ENCODE measurements at regions not wholly inside any gene's neighbourhood (a gene's known extent, or its start where the extent isn't known, plus 50 kb on each side); places are given as distances from the start of the nearest gene placed in this dataset.

DNA sequence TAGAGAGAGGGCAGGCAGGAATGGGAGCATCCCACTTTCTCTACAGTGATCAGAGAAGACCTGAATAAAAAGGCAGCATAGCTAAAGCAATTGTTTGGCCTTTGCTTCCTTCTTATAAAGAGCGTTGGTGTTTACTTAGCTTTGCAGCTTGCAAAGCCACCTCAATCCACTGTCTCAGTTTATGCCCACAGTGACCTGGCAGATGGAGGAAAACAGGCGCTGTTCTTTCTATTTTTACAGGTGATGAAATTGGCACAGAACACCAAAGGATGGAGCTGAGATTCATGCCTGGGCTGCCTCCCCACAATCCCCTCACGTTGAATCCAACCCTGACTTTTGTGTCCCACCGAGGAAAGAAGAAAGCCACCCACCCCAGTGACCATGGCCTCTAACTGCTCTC is 130.5 kb downstream of the TTLL2 start:
- Mint-ChIP-seq H3K4me1 (ENCODE audit: low read depth in 2 of 2) (no peaks in the 10 kb centered on the region), H3K4me3 (no peak overlapping the region), H3K27me3 (peaks cover under 1 to 4% of the 10 kb centered on the region in 2 donors), H3K36me3 (no peaks in the 10 kb centered on the region), H3K9me3 (no peaks in the 10 kb centered on the region), H3K27ac (no peak overlapping the region)
- ATAC-seq (no peak), DNase-seq (ENCODE audit: low spot score) (no peak)

DNA sequence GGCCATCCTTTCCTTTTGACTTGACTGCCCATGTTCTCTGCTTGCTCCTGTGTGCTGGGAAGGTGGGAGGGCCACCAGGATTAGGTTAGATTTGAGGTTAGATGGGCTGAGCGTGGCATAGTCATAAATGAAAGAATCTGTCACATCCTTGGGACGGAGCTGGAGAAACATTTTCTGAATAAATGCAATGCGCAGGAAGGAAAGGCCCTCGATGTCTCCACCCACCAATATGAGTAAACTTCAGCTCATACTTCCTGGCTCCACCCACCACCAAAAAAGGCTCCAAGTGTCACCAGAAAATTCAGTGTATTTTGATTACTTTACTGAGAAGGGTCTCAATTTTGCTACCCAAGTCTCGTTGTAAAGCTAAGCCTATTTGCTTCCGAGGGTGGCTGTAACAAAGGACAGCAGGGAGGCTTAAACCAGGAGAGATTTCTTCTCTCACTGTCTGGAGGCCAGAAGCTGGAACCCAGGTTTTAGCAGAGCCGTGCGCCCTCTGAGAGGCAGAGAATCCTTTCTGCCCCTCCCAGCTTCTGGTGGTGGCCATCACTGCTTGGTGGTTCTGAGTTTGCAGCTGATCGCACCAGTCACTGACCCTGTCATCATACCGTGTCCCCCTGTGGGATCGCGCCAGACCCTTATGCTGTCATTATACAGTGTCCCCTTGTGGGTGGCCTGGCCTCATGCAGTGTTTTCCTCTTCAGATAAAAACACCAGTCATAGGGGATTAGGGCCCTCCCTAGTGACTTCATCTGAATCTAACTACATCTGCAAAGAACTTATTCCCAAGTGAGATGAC is 137.8 kb downstream of the TTLL2 start:
- H3K36me3 Mint-ChIP-seq, result no peaks in the 10 kb centered on the region
- H3K27me3 Mint-ChIP-seq, result peaks cover 14 to 18% of the 10 kb centered on the region in 2 donors
- no peak for DNase-seq (ENCODE audit: low spot score)
- H3K4me1 Mint-ChIP-seq (ENCODE audit: low read depth in 2 of 2), result no peaks in the 10 kb centered on the region
- no peaks in the 10 kb centered on the region for H3K9me3 Mint-ChIP-seq
- H3K4me3 Mint-ChIP-seq, result no peak overlapping the region
- peak in 1 of 2 donors; percentile 50 for ATAC-seq
- H3K27ac Mint-ChIP-seq, result no peak overlapping the region

DNA sequence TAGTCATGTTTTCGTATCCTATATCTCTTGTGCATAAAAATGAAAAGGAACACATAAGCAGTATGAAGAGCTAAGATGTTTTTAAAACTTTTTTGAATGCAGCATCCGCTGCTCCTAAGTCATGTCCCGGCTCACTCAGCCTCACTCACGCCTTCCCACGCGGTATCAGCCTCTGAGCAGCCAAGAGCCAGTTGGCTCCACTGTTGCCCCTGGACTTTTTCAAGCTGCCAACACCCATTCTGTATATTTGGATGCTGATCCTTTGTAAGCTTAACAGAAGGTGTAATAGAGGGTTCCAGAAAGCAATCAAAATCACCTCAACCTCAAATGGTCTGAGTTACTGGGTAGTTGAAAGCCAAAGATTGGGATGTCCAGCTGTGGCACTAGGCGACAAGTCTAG is 139.3 kb downstream of the TTLL2 start:
- H3K9me3 Mint-ChIP-seq, result no peaks in the 10 kb centered on the region
- no peak overlapping the region for H3K4me3 Mint-ChIP-seq
- H3K27ac Mint-ChIP-seq, result no peak overlapping the region
- H3K4me1 Mint-ChIP-seq (ENCODE audit: low read depth in 2 of 2), result peaks cover 0 to 2% of the 10 kb centered on the region in 2 donors
- no peak for DNase-seq (ENCODE audit: low spot score)
- ATAC-seq, result no peak
- H3K36me3 Mint-ChIP-seq, result no peaks in the 10 kb centered on the region
- peaks cover 14 to 18% of the 10 kb centered on the region in 2 donors for H3K27me3 Mint-ChIP-seq

DNA sequence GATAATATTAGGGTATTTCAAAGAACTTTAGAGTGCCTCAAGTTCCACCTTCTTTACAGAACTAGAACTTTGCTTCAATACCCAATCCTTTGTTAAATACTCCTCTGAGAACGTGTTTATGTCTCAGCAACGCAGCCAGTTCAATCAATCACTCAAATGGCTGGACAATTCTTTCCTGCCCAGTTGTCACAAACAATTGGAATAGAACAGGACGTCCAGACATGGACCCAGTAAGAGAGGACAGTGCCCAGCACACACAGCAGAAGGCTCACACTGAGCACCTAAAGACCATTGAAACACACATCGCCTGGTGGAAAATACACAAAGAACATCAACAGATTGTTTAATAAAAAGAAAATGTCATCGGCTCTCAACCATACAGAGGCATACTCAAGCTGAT is 140.6 kb downstream of the TTLL2 start:
- Mint-ChIP-seq H3K4me3 (no peak overlapping the region), H3K27me3 (peaks cover 12 to 13% of the 10 kb centered on the region in 2 donors), H3K27ac (no peak overlapping the region), H3K9me3 (no peaks in the 10 kb centered on the region), H3K4me1 (ENCODE audit: low read depth in 2 of 2) (peaks cover 0 to 4% of the 10 kb centered on the region in 2 donors), H3K36me3 (no peaks in the 10 kb centered on the region)
- DNase-seq (ENCODE audit: low spot score) (no peak), ATAC-seq (no peak)

DNA sequence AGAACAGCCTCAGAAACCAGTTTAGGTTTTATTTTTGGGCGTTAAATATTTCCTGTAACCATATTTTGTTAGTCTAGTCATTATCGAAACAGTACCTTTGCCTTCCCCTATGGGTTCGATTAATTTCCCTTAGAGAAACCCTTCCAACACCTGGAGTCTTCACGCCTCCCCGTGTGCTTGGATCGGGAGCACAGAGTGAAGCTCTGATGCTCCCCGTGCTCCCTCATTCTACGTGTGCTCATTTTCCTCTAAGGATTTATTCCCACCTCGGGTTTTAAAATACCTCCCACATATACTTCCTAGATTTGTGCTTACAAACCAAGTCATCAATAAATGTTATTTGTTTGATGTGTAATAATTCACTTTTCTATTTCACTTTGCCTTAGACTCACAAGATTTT is 142.4 kb downstream of the TTLL2 start:
- Mint-ChIP-seq H3K4me3 (no peak overlapping the region), H3K36me3 (no peaks in the 10 kb centered on the region), H3K4me1 (ENCODE audit: low read depth in 2 of 2) (peaks cover 0 to 4% of the 10 kb centered on the region in 2 donors), H3K9me3 (no peaks in the 10 kb centered on the region), H3K27me3 (peaks cover 5 to 9% of the 10 kb centered on the region in 2 donors), H3K27ac (no peak overlapping the region)
- DNase-seq (ENCODE audit: low spot score) (no peak), ATAC-seq (no peak)

DNA sequence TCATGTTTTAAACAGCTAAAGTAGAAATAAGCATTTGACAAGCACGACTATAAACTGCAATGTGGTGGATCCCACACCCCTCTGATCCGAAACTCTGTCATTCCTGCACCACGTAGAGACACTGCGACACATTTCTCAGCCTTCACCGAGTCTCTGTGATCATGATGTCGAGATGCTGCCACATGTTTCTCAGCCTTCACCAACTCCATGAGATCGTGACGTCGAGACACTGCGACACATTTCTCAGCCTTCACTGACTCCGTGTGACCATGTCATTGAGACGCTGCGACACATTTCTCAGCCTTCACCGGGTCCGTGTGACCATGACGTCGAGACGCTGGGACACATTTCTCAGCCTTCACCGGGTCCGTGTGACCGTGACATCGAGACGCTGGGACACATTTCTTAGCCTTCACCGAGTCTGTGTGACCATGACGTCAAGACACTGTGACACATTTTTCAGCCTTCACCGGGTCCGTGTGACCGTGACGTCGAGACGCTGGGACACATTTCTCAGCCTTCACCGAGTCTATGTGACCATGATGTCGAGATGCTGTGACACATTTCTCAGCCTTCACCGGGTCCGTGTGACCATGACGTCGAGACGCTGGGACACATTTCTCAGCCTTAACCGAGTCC is 143.0 kb downstream of the TTLL2 start:
- no peak overlapping the region for H3K4me3 Mint-ChIP-seq
- DNase-seq (ENCODE audit: low spot score), result no peak
- peaks cover 0 to 4% of the 10 kb centered on the region in 2 donors for H3K4me1 Mint-ChIP-seq (ENCODE audit: low read depth in 2 of 2)
- no peak overlapping the region for H3K27ac Mint-ChIP-seq
- H3K27me3 Mint-ChIP-seq, result peaks cover 5 to 9% of the 10 kb centered on the region in 2 donors
- ATAC-seq, result no peak
- H3K9me3 Mint-ChIP-seq, result no peaks in the 10 kb centered on the region
- no peaks in the 10 kb centered on the region for H3K36me3 Mint-ChIP-seq

DNA sequence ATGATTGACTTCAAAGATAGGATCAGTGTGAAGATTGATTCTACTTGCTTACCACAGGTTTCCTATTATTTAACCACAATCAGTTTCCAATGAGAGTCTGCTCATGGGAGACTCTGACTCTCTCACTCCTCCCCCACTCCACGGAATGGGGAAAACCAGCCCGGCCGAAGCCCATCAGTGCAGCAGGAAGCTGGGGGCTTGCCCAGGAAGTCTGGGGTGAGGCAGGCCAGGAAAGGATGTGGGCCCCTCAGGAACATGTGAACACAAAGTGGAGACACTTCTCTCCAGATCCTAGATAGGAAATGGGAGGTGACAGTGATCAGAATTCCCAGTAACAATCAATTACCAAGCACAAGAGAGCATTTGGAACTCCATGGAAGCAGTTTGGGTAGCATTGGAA is 144.2 kb downstream of the TTLL2 start:
- Mint-ChIP-seq H3K27ac (no peak overlapping the region), H3K9me3 (no peaks in the 10 kb centered on the region), H3K36me3 (no peaks in the 10 kb centered on the region), H3K4me3 (no peak overlapping the region), H3K27me3 (peaks cover 4 to 9% of the 10 kb centered on the region in 2 donors), H3K4me1 (ENCODE audit: low read depth in 2 of 2) (peaks cover 0 to 4% of the 10 kb centered on the region in 2 donors)
- ATAC-seq (no peak), DNase-seq (ENCODE audit: low spot score) (no peak)

DNA sequence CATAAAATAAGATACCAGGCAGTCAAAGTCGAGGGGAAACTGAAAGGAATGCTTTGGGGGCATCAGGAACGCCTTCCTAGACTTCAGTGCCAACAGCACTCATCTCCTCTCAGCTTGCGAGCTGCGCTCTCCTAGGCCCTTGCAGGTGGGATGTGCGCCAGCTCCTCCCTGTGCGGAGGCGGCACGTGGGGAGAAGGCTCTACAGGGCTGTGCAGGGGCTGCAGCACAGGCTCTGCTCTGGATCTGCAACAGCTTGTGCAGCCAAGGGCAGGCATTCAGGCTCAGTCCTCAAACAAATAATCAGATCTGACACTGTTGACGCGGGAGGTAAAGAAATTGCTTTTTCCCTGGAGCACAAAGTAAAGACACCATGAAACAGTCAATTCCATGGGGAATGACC is 144.8 kb downstream of the TTLL2 start:
- Mint-ChIP-seq H3K27me3 (peaks cover 0 to 5% of the 10 kb centered on the region in 2 donors), H3K9me3 (no peaks in the 10 kb centered on the region), H3K36me3 (no peaks in the 10 kb centered on the region)

DNA sequence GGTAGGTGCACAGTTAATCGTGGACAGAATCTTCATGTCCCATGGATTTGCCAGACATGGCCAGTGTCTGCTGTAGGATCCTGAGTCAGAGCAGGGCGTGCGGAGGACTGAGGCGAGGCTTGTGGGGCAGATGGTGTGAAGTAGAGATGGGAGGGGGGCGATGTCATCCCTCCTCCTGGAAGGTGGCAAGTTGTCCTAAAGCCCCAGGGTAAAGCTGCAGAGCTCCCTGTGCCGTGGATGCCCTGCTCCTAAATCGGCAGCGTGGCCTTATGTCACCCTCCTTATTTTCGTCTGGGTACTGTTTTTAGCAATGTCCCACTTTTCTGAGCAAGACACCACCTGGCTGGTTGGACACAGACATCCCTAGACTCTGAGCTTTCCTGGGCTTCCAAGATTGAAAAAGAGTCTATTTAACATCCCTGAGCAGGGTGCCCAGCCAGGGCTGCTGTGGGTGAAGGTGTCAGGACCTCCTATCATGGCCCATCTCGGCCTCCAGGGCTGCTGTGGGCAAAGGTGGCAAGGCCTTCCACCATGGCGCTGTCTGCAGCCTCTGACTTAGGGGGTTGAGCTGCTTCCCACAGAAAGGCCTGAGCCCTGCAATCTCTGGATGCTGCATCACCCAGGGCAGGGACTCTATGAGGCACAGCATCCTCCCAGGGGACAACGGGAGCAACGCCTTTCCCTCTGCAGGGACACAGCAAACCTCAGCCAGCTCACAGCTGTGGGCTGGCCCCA is 145.4 kb downstream of the TTLL2 start:
- H3K27ac Mint-ChIP-seq, result no peak overlapping the region
- no peaks in the 10 kb centered on the region for H3K9me3 Mint-ChIP-seq
- H3K4me3 Mint-ChIP-seq, result no peak overlapping the region
- ATAC-seq, result peak; percentile 21 to 22
- no peaks in the 10 kb centered on the region for H3K36me3 Mint-ChIP-seq
- H3K27me3 Mint-ChIP-seq, result peaks cover 0 to 5% of the 10 kb centered on the region in 2 donors
- no peak for DNase-seq (ENCODE audit: low spot score)
- H3K4me1 Mint-ChIP-seq (ENCODE audit: low read depth in 2 of 2), result peaks cover 0 to 4% of the 10 kb centered on the region in 2 donors

More for the DNA sequence above, 144.8 kb downstream of the TTLL2 start:
- no peak overlapping the region for H3K27ac Mint-ChIP-seq
- H3K4me1 Mint-ChIP-seq (ENCODE audit: low read depth in 2 of 2), result peaks cover 0 to 4% of the 10 kb centered on the region in 2 donors
- no peak for ATAC-seq
- no peak overlapping the region for H3K4me3 Mint-ChIP-seq
- DNase-seq (ENCODE audit: low spot score), result no peak

DNA sequence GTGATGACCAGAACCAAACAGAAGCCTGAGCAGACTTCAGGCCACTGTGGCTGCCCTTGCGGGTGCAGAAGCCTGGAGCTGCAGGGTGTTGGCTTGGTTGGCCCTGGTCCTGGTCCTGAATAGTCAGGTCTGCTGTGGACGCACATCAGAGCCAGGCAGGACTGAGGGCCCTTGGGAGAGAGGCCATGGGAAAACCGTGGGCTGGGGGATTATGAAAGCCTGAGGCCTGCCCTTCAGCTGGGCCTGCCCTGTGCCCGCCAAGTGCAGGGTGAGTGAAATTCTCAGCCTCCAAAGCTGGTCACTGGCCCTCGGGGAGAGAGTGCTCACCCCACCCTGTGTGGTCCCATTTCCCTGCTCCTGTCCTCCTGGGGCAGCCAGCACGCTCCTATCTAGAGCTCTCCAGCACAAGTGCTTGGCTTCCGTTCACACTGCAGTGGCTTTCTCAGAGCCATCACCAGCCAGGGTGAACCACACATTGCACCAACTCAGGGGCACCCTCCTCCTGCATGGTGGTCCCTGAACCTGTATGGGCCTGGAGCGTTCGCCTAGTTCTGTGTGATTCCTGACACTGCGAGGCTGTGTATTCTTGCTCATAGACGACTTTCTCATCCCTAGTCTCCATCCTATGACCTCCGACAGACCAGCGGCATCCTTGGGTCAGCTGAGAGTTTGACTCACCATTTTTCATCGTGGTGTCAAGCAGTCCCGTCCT is 146.1 kb downstream of the TTLL2 start:
- Mint-ChIP-seq H3K27me3 (peaks cover 0 to 5% of the 10 kb centered on the region in 2 donors), H3K4me3 (no peak overlapping the region), H3K27ac (no peak overlapping the region), H3K4me1 (ENCODE audit: low read depth in 2 of 2) (peaks cover 0 to 4% of the 10 kb centered on the region in 2 donors), H3K36me3 (no peaks in the 10 kb centered on the region), H3K9me3 (no peaks in the 10 kb centered on the region)
- no peak for DNase-seq (ENCODE audit: low spot score)
- peak; percentile 14 to 25 for ATAC-seq

DNA sequence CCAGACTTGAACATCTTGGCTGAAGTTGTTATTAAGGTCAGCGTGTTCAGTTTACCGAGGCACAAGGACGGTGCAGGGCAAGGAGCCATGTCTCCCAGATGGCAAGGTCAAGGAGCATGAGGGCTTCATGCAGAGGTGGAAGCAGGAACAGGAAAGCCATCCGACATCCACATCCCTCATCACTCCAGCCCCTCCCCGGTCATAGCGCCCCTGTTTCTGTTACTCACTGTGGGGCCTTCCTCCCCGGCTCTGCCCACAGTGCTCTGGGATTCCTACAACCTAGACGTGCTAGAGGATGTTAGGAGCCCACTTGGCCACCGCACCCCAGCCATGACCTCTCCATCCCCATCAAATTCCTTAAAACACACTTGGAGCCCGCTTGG is 146.7 kb downstream of the TTLL2 start:
- no peak overlapping the region for H3K4me3 Mint-ChIP-seq
- H3K36me3 Mint-ChIP-seq, result no peaks in the 10 kb centered on the region
- H3K9me3 Mint-ChIP-seq, result no peaks in the 10 kb centered on the region
- no peak overlapping the region for H3K27ac Mint-ChIP-seq
- ATAC-seq, result no peak
- DNase-seq (ENCODE audit: low spot score), result no peak
- peaks cover 0 to 4% of the 10 kb centered on the region in 2 donors for H3K4me1 Mint-ChIP-seq (ENCODE audit: low read depth in 2 of 2)
- H3K27me3 Mint-ChIP-seq, result peaks cover 0 to 7% of the 10 kb centered on the region in 2 donors

DNA sequence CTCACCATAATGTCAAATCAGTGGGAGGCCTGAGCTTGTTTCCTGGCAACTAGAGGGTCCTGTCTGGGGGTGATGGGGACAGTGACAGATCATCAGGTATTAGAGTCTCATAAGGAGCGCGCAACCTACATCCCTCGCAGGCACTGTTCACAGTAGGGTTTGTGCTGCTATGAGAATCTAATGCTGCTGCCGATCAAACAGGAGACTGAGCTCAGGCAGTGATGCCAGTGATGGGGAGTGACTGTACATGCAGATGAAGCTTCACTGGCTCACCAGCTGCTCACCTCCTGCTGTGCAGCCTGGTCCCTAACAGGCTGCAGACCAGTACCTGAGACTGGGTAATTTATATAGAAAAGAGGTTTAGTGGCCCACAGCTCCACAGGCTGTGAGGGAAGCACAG is 147.3 kb downstream of the TTLL2 start:
- no peaks in the 10 kb centered on the region for H3K9me3 Mint-ChIP-seq
- ATAC-seq (no peak), DNase-seq (ENCODE audit: low spot score) (no peak)
- H3K4me3 Mint-ChIP-seq, result no peak overlapping the region
- H3K27ac Mint-ChIP-seq, result no peak overlapping the region
- peaks cover 0 to 7% of the 10 kb centered on the region in 2 donors for H3K27me3 Mint-ChIP-seq
- H3K36me3 Mint-ChIP-seq, result no peaks in the 10 kb centered on the region
- peaks cover 0 to 4% of the 10 kb centered on the region in 2 donors for H3K4me1 Mint-ChIP-seq (ENCODE audit: low read depth in 2 of 2)

DNA sequence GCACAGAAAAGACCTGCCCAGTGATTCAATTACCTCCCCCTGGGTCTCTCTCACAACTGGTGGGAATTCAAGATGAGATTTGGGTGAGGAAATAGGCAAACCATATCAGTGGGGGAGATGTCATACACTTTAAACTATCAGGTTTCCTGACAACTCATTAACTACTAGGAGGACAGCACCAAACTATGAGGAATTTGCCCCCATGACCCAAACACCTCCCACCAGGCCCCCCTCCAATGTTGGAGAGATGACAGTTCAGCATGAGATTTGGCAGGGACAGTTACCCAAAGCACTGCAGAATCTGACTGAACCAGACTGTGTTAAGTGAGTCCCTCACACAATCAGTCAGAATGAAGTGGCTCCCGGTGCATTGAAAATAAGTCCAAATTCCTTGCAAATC is 148.0 kb downstream of the TTLL2 start:
- no peak for DNase-seq (ENCODE audit: low spot score)
- Mint-ChIP-seq H3K27ac (no peak overlapping the region), H3K4me1 (ENCODE audit: low read depth in 2 of 2) (peaks cover 0 to 4% of the 10 kb centered on the region in 2 donors), H3K36me3 (no peaks in the 10 kb centered on the region), H3K4me3 (no peak overlapping the region), H3K27me3 (peaks cover 0 to 3% of the 10 kb centered on the region in 2 donors), H3K9me3 (no peaks in the 10 kb centered on the region)
- no peak for ATAC-seq

Measured in natural killer cell treated with Interleukin-12 subunit alpha and Interleukin-12 subunit beta and Interleukin-15 and Interleukin-18, amount 100 ng/mL, for 72 hours (primary cell).